Sigmoid colon (tissue), 3 donors: ENCODE measurements at regions not wholly inside any gene's neighbourhood (a gene's known extent, or its start where the extent isn't known, plus 50 kb on each side); places are given as distances from the start of the nearest gene placed in this dataset.

Source experiments
- CTCF ChIP-seq, 4 experiments: fragments of 450-650 bp in 3 of 4; fragments of 200-600 bp in 1 of 4; IDR thresholded peaks; one replicate each; pipeline ENCODE4 v1.5.1; 2016 to 2019; ENCODE audit warnings: antibody characterized with exemption in 4 of 4, mild to moderate bottlenecking in 3 of 4, moderate library complexity in 2 of 4
- POLR2A ChIP-seq, 2 donors: fragments of 450-650 bp; IDR thresholded peaks; one replicate each; pipeline ENCODE4 v1.6.1; 2016; ENCODE audit warnings: antibody characterized with exemption in 2 of 2, mild to moderate bottlenecking in 2 of 2, moderate library complexity in 2 of 2

GRCh38 chr22:19628038-19628776 lies 86.1 kb upstream of the SEPTIN5 start:
- TF ChIP-seq CTCF (IDR thresholded peaks at IDR 0.05) = no peak
- TF ChIP-seq POLR2A (IDR thresholded peaks at IDR 0.05) = no peak
